ENCODE measurements at regions not wholly inside any gene's neighbourhood (a gene's known extent, or its start where the extent isn't known, plus 50 kb on each side); places are given as distances from the start of the nearest gene placed in this dataset.

- TF ChIP-seq REST (IDR thresholded peaks at IDR 0.05): no peak
- TF ChIP-seq ZNF302 (CRISPR knock-in tag; IDR thresholded peaks at IDR 0.05): no peak
- TF ChIP-seq EP300 (IDR thresholded peaks at IDR 0.05): no peak
- no peak for TF ChIP-seq EHF (CRISPR knock-in tag; IDR thresholded peaks at IDR 0.05)
- no peak for TF ChIP-seq CTCF (IDR thresholded peaks at IDR 0.05)
- TF ChIP-seq KDM1A (IDR thresholded peaks at IDR 0.05; ENCODE audit: low read depth): no peak
- TF ChIP-seq NR3C1 (IDR thresholded peaks at IDR 0.05): no peak
- no peak for TF ChIP-seq ZSCAN20 (CRISPR knock-in tag; IDR thresholded peaks at IDR 0.05)
- no peak for TF ChIP-seq RARB (CRISPR knock-in tag; IDR thresholded peaks at IDR 0.05)
- TF ChIP-seq CBX8 (IDR thresholded peaks at IDR 0.05): no peak
These were observed 70.5 kb upstream of the TRIM9 start for GRCh38 chr14:51165415-51165814.

Data from A549 (cell line).